Liver (tissue), 8 donors: ENCODE measurements at regions not wholly inside any gene's neighbourhood (a gene's known extent, or its start where the extent isn't known, plus 50 kb on each side); places are given as distances from the start of the nearest gene placed in this dataset.

ENCODE experiments used
- DNase-seq: peaks from one replicate; pipeline ENCODE4 v3.0.0-alpha.2; 2017; ENCODE audit warnings: low spot score
- H3K27ac ChIP-seq, 2 donors: one replicate each; pipeline ENCODE4 v1.7.0; 2013; ENCODE audit warnings: inconsistent platforms in 2 of 2, low read length in 2 of 2, control low read depth in 1 of 2, low read depth in 1 of 2, mild to moderate bottlenecking in 1 of 2
- H3K27me3 ChIP-seq, 4 donors: one replicate each; pipeline versions ENCODE4 v1.6.1 to v1.7.0; 2013; ENCODE audit warnings: low read length in 3 of 4, inconsistent platforms in 1 of 4, mild to moderate bottlenecking in 1 of 4, moderate library complexity in 1 of 4; ENCODE audit not compliant: control insufficient read depth in 4 of 4, insufficient read depth in 4 of 4
- H3K36me3 ChIP-seq, 4 donors: one replicate each; pipeline versions ENCODE4 v1.6.1 to v1.7.0; 2013; ENCODE audit warnings: low read length in 3 of 4, mild to moderate bottlenecking in 3 of 4, low read depth in 1 of 4, moderate library complexity in 1 of 4; ENCODE audit not compliant: control insufficient read depth in 4 of 4, insufficient read depth in 3 of 4
- H3K4me1 ChIP-seq, 4 donors: one replicate each; pipeline versions ENCODE4 v1.6.1 to v1.7.0; 2013; ENCODE audit warnings: low read length in 3 of 4, mild to moderate bottlenecking in 3 of 4, moderate library complexity in 1 of 4; ENCODE audit not compliant: control insufficient read depth in 4 of 4, insufficient read depth in 4 of 4
- H3K4me3 ChIP-seq, 3 donors: one replicate each; pipeline versions ENCODE4 v1.6.1 to v1.7.0; 2013; ENCODE audit warnings: low read length in 3 of 3, control low read depth in 1 of 3, low read depth in 1 of 3, mild to moderate bottlenecking in 1 of 3
- H3K9ac ChIP-seq, 2 donors: one replicate each; pipeline ENCODE4 v1.7.0; 2013; ENCODE audit warnings: low read length in 2 of 2, mild to moderate bottlenecking in 2 of 2, moderate library complexity in 2 of 2, control low read depth in 1 of 2, low read depth in 1 of 2
- H3K9me3 ChIP-seq, 4 donors: one replicate each; pipeline versions ENCODE4 v1.6.1 to v1.7.0; 2013; ENCODE audit warnings: low read length in 3 of 4; ENCODE audit not compliant: control insufficient read depth in 4 of 4
- ATF3 ChIP-seq: IDR thresholded peaks from 2 replicates; pipeline ENCODE4 v1.6.1; 2016; ENCODE audit warnings: antibody characterized with exemption
- FOXA1 ChIP-seq: IDR thresholded peaks from 2 replicates; pipeline ENCODE4 v1.6.1; 2016; ENCODE audit warnings: antibody characterized with exemption
- FOXA2 ChIP-seq: IDR thresholded peaks from 2 replicates; pipeline ENCODE4 v1.6.1; 2016; ENCODE audit warnings: antibody characterized with exemption
- HNF4A ChIP-seq, 2 donors: conservative IDR thresholded peaks; 2 replicates each; pipeline ENCODE4 v1.6.1; 2016; ENCODE audit warnings: antibody characterized with exemption in 2 of 2, mild to moderate bottlenecking in 2 of 2
- HNF4G ChIP-seq: IDR thresholded peaks from 2 replicates; pipeline ENCODE4 v1.6.1; 2016; ENCODE audit warnings: antibody characterized with exemption
- JUND ChIP-seq, 2 donors: IDR thresholded peaks; 2 replicates each; pipeline ENCODE4 v1.6.1; 2016; ENCODE audit warnings: antibody characterized with exemption in 2 of 2
- RAD21 ChIP-seq, 2 donors: IDR thresholded peaks; 2 replicates each; pipeline ENCODE4 v1.6.1; 2016; ENCODE audit warnings: antibody characterized with exemption in 2 of 2, mild to moderate bottlenecking in 2 of 2
- RXRA ChIP-seq, 2 donors: IDR thresholded peaks; 2 replicates each; pipeline ENCODE4 v1.6.1; 2017 to 2018; ENCODE audit warnings: antibody characterized with exemption in 2 of 2, mild to moderate bottlenecking in 1 of 2
- SP1 ChIP-seq: IDR thresholded peaks from 2 replicates; pipeline ENCODE4 v1.6.1; 2018; ENCODE audit warnings: antibody characterized with exemption, mild to moderate bottlenecking
- TAF1 ChIP-seq: conservative IDR thresholded peaks from 2 replicates; pipeline ENCODE4 v1.6.1; 2016; ENCODE audit warnings: antibody characterized with exemption, mild to moderate bottlenecking
- YY1 ChIP-seq: IDR thresholded peaks from 2 replicates; pipeline ENCODE4 v1.6.1; 2016; ENCODE audit warnings: antibody characterized with exemption, mild to moderate bottlenecking
- WGBS: extraction: QIAGEN DNeasy Blood & Tissue Kit; methylation state at CpG from one replicate; pipeline ENCODE4 v1.1.7; 2013; 5-methylcytosine and 5-hydroxymethylcytosine counted together
- TF ChIP-seq, protein P1 (sequence below): IDR thresholded peaks from 2 replicates; pipeline ENCODE4 v1.6.1; 2016; ENCODE audit warnings: antibody characterized with exemption, mild to moderate bottlenecking
- TF ChIP-seq, protein P2 (sequence below): fragments of 150-350 bp; IDR thresholded peaks from 2 replicates; pipeline ENCODE4 v1.5.1; 2017; ENCODE audit warnings: improper control_type of control experiment, low read depth, low read length; ENCODE audit not compliant: missing input control
- TF ChIP-seq, protein P3 (sequence below): IDR thresholded peaks from 2 replicates; pipeline ENCODE4 v1.6.1; 2016; ENCODE audit warnings: antibody characterized with exemption
- donor health status: healthy.
- donor health status: healthy.
- donor health status: healthy.
- donor health status: healthy.
- donor health status: healthy.

- Histone ChIP-seq H3K27ac (no peak overlapping the region), H3K4me3 (no peak overlapping the region), H3K27me3 (no peaks in the 10 kb centered on the region), H3K9ac (no peak overlapping the region), H3K4me1 (no peaks in the 10 kb centered on the region), H3K9me3 (peaks cover 0 to 13% (median 2%) of the 10 kb centered on the region in 4 donors), H3K36me3 (no peaks in the 10 kb centered on the region)
- no peak for DNase-seq
- no peak for TF ChIP-seq TAF1
- WGBS = 83% methylated on average over 2 of the region's 2 CpGs
Observed at GRCh38 chr18:35835833-35836232, 136.6 kb upstream of the RMP24 start.

DNA sequence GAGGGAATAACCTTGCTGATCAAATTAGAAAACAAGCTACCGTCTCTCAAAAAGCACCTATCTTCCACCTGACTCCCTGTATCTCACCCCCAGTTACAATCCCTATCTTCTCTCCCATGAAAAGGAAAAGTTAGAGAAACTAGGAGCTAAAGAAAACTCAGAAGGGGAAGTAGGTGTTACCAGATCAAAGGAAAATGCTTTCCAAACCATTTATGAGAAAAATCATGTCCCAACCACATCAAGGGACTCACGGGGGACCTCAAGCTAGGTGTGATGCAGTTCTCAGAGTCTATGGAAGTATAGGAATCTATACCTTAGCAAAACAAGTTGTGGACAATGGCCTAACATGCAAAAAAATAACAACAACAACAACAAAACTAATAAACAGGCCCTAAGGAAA lies 135.5 kb upstream of the RMP24 start:
- H3K27ac ChIP-seq = no peak overlapping the region
- no peaks in the 10 kb centered on the region for H3K27me3 ChIP-seq
- H3K4me3 ChIP-seq = no peak overlapping the region
- peaks cover 0 to 14% (median 2%) of the 10 kb centered on the region in 4 donors for H3K9me3 ChIP-seq
- H3K9ac ChIP-seq = no peak overlapping the region
- H3K36me3 ChIP-seq = no peaks in the 10 kb centered on the region
- no peaks in the 10 kb centered on the region for H3K4me1 ChIP-seq
- TF ChIP-seq TAF1 (no peak), ATF3 (no peak), HNF4A (conservative IDR thresholded peaks at IDR 0.05) (no peak)
- TF ChIP-seq, protein P1, sequence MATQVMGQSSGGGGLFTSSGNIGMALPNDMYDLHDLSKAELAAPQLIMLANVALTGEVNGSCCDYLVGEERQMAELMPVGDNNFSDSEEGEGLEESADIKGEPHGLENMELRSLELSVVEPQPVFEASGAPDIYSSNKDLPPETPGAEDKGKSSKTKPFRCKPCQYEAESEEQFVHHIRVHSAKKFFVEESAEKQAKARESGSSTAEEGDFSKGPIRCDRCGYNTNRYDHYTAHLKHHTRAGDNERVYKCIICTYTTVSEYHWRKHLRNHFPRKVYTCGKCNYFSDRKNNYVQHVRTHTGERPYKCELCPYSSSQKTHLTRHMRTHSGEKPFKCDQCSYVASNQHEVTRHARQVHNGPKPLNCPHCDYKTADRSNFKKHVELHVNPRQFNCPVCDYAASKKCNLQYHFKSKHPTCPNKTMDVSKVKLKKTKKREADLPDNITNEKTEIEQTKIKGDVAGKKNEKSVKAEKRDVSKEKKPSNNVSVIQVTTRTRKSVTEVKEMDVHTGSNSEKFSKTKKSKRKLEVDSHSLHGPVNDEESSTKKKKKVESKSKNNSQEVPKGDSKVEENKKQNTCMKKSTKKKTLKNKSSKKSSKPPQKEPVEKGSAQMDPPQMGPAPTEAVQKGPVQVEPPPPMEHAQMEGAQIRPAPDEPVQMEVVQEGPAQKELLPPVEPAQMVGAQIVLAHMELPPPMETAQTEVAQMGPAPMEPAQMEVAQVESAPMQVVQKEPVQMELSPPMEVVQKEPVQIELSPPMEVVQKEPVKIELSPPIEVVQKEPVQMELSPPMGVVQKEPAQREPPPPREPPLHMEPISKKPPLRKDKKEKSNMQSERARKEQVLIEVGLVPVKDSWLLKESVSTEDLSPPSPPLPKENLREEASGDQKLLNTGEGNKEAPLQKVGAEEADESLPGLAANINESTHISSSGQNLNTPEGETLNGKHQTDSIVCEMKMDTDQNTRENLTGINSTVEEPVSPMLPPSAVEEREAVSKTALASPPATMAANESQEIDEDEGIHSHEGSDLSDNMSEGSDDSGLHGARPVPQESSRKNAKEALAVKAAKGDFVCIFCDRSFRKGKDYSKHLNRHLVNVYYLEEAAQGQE = no peak
- DNase-seq = no peak
- 83% methylated on average over 2 of the region's 2 CpGs for WGBS

DNA sequence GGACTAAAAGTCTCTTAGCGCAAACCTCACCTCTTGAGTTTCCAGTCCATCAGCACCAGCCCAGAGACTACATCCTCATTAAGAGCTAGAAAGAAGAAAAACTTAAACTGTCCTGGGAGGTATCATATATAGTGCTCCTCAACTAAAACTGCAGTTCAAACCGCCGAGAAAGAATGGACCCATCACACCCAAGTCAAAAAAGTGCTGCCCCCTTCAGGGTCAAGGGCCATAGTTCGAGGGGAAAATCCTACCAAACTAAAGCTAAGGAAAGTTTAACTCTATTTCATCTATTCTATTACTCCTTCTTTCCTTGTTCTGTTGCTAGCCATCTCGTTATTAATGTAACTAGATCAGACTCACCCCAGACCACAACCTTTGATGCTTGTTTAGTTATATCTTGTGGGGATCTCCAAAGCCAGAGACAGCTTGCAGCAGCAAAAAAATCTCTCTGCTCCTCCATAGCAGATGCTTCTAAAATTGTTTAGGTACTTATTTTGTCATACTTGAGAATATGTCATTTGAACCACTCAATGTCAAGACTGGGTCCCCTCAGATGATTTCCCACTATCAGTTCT lies 134.5 kb upstream of the RMP24 start:
- Histone ChIP-seq H3K27me3 (no peaks in the 10 kb centered on the region), H3K4me1 (no peaks in the 10 kb centered on the region), H3K27ac (no peak overlapping the region), H3K36me3 (no peaks in the 10 kb centered on the region), H3K4me3 (no peak overlapping the region), H3K9ac (no peak overlapping the region), H3K9me3 (peaks cover 0 to 8% (median 0%) of the 10 kb centered on the region in 4 donors)
- DNase-seq = no peak
- 69% methylated on average over 5 of the region's 5 CpGs for WGBS
- TF ChIP-seq, protein P1 = no peak
- TF ChIP-seq, protein P2, sequence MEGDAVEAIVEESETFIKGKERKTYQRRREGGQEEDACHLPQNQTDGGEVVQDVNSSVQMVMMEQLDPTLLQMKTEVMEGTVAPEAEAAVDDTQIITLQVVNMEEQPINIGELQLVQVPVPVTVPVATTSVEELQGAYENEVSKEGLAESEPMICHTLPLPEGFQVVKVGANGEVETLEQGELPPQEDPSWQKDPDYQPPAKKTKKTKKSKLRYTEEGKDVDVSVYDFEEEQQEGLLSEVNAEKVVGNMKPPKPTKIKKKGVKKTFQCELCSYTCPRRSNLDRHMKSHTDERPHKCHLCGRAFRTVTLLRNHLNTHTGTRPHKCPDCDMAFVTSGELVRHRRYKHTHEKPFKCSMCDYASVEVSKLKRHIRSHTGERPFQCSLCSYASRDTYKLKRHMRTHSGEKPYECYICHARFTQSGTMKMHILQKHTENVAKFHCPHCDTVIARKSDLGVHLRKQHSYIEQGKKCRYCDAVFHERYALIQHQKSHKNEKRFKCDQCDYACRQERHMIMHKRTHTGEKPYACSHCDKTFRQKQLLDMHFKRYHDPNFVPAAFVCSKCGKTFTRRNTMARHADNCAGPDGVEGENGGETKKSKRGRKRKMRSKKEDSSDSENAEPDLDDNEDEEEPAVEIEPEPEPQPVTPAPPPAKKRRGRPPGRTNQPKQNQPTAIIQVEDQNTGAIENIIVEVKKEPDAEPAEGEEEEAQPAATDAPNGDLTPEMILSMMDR = no peak
- TF ChIP-seq RAD21 (IDR thresholded peaks at IDR 0.05) (no peak), YY1 (no peak), RXRA (IDR thresholded peaks at IDR 0.05) (no peak), SP1 (no peak), FOXA1 (no peak), FOXA2 (no peak), JUND (IDR thresholded peaks at IDR 0.05) (no peak), HNF4G (no peak), TAF1 (no peak), ATF3 (no peak)
- TF ChIP-seq, protein P3, sequence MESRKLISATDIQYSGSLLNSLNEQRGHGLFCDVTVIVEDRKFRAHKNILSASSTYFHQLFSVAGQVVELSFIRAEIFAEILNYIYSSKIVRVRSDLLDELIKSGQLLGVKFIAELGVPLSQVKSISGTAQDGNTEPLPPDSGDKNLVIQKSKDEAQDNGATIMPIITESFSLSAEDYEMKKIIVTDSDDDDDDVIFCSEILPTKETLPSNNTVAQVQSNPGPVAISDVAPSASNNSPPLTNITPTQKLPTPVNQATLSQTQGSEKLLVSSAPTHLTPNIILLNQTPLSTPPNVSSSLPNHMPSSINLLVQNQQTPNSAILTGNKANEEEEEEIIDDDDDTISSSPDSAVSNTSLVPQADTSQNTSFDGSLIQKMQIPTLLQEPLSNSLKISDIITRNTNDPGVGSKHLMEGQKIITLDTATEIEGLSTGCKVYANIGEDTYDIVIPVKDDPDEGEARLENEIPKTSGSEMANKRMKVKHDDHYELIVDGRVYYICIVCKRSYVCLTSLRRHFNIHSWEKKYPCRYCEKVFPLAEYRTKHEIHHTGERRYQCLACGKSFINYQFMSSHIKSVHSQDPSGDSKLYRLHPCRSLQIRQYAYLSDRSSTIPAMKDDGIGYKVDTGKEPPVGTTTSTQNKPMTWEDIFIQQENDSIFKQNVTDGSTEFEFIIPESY = no peak
